ENCODE measurements at regions not wholly inside any gene's neighbourhood (a gene's known extent, or its start where the extent isn't known, plus 50 kb on each side); places are given as distances from the start of the nearest gene placed in this dataset.
"Not testable (repeated sequence)": the region's sequence is repeated elsewhere in the genome, so short reads cannot be mapped to it uniquely, and the experiment has no call there.

GRCh38 chrY:19465809-19466208 is 278.7 kb downstream of the KDM5D start:
- peaks cover 7% of the 10 kb centered on the region for H3K4me1 Mint-ChIP-seq
- ATAC-seq, result no peak
- no peak overlapping the region for H3K4me3 Mint-ChIP-seq
- no peaks in the 10 kb centered on the region for H3K36me3 Mint-ChIP-seq
- H3K27ac Mint-ChIP-seq, result no peak overlapping the region
- no peaks in the 10 kb centered on the region for H3K9me3 Mint-ChIP-seq
- no peaks in the 10 kb centered on the region for H3K27me3 Mint-ChIP-seq

GRCh38 chrY:19456855-19457448 is 287.6 kb downstream of the KDM5D start:
- peaks cover 4% of the 10 kb centered on the region for H3K9me3 Mint-ChIP-seq
- no peak for ATAC-seq
- H3K27ac Mint-ChIP-seq, result no peak overlapping the region
- H3K4me1 Mint-ChIP-seq, result no peaks in the 10 kb centered on the region
- no peak overlapping the region for H3K4me3 Mint-ChIP-seq
- H3K36me3 Mint-ChIP-seq, result peaks cover 4% of the 10 kb centered on the region
- no peaks in the 10 kb centered on the region for H3K27me3 Mint-ChIP-seq

GRCh38 chrY:19433059-19433458 is 311.5 kb downstream of the KDM5D start:
- H3K4me1 Mint-ChIP-seq, result peaks cover 8% of the 10 kb centered on the region
- H3K4me3 Mint-ChIP-seq, result no peak overlapping the region
- ATAC-seq, result no peak
- peak overlapping the region; percentile 26 for H3K27ac Mint-ChIP-seq
- no peaks in the 10 kb centered on the region for H3K36me3 Mint-ChIP-seq
- no peaks in the 10 kb centered on the region for H3K9me3 Mint-ChIP-seq
- peaks cover 29% of the 10 kb centered on the region for H3K27me3 Mint-ChIP-seq

GRCh38 chrY:19427736-19428518 is 316.6 kb downstream of the KDM5D start:
- no peak for ATAC-seq
- Mint-ChIP-seq H3K27ac (no peak overlapping the region), H3K27me3 (peaks cover 39% of the 10 kb centered on the region), H3K36me3 (no peaks in the 10 kb centered on the region), H3K4me3 (no peak overlapping the region), H3K9me3 (no peaks in the 10 kb centered on the region), H3K4me1 (peaks cover under 1% of the 10 kb centered on the region)

GRCh38 chrY:19427191-19427590 is 317.3 kb downstream of the KDM5D start:
- not testable (repeated sequence) for H3K4me3 Mint-ChIP-seq, H3K27ac Mint-ChIP-seq, H3K36me3 Mint-ChIP-seq, ATAC-seq, H3K4me1 Mint-ChIP-seq, H3K9me3 Mint-ChIP-seq
- peaks cover 44% of the 10 kb centered on the region for H3K27me3 Mint-ChIP-seq

GRCh38 chrY:19410980-19411766 is 333.4 kb downstream of the KDM5D start:
- Mint-ChIP-seq H3K9me3 (no peaks in the 10 kb centered on the region), H3K4me3 (no peak overlapping the region), H3K27ac (no peak overlapping the region), H3K27me3 (no peaks in the 10 kb centered on the region), H3K36me3 (no peaks in the 10 kb centered on the region), H3K4me1 (no peaks in the 10 kb centered on the region)
- ATAC-seq, result no peak

- no peaks in the 10 kb centered on the region for H3K4me1 Mint-ChIP-seq
- no peak overlapping the region for H3K4me3 Mint-ChIP-seq
- H3K36me3 Mint-ChIP-seq, result no peaks in the 10 kb centered on the region
- H3K27me3 Mint-ChIP-seq, result no peaks in the 10 kb centered on the region
- ATAC-seq, result no peak
- no peak overlapping the region for H3K27ac Mint-ChIP-seq
- no peaks in the 10 kb centered on the region for H3K9me3 Mint-ChIP-seq
Observed at GRCh38 chrY:19406246-19406645, 338.3 kb downstream of the KDM5D start.

- no peak overlapping the region for H3K27ac Mint-ChIP-seq
- no peaks in the 10 kb centered on the region for H3K4me1 Mint-ChIP-seq
- H3K27me3 Mint-ChIP-seq, result no peaks in the 10 kb centered on the region
- H3K9me3 Mint-ChIP-seq, result no peaks in the 10 kb centered on the region
- H3K4me3 Mint-ChIP-seq, result no peak overlapping the region
- ATAC-seq, result no peak
- H3K36me3 Mint-ChIP-seq, result no peaks in the 10 kb centered on the region
Observed at GRCh38 chrY:19405598-19405997, 338.9 kb downstream of the KDM5D start.

- Mint-ChIP-seq H3K4me1 (peaks cover 5% of the 10 kb centered on the region), H3K27ac (no peak overlapping the region), H3K36me3 (no peaks in the 10 kb centered on the region), H3K4me3 (no peak overlapping the region), H3K27me3 (no peaks in the 10 kb centered on the region), H3K9me3 (no peaks in the 10 kb centered on the region)
- ATAC-seq, result no peak
Observed at GRCh38 chrY:19392876-19393275, 351.6 kb downstream of the KDM5D start.

- H3K9me3 Mint-ChIP-seq, result no peaks in the 10 kb centered on the region
- peaks cover 5% of the 10 kb centered on the region for H3K4me1 Mint-ChIP-seq
- H3K4me3 Mint-ChIP-seq, result no peak overlapping the region
- no peak for ATAC-seq
- H3K27ac Mint-ChIP-seq, result no peak overlapping the region
- H3K27me3 Mint-ChIP-seq, result no peaks in the 10 kb centered on the region
- no peaks in the 10 kb centered on the region for H3K36me3 Mint-ChIP-seq
Observed at GRCh38 chrY:19391922-19392321, 352.6 kb downstream of the KDM5D start.

- Mint-ChIP-seq H3K9me3 (peaks cover 1% of the 10 kb centered on the region), H3K27ac (no peak overlapping the region), H3K4me1 (no peaks in the 10 kb centered on the region), H3K4me3 (no peak overlapping the region), H3K27me3 (no peaks in the 10 kb centered on the region), H3K36me3 (no peaks in the 10 kb centered on the region)
- no peak for ATAC-seq
Observed at GRCh38 chrY:19365321-19365720, 379.2 kb downstream of the KDM5D start.

GRCh38 chrY:19357249-19357648 is 387.3 kb downstream of the KDM5D start:
- H3K4me3 Mint-ChIP-seq, result no peak overlapping the region
- H3K4me1 Mint-ChIP-seq, result no peaks in the 10 kb centered on the region
- no peaks in the 10 kb centered on the region for H3K9me3 Mint-ChIP-seq
- H3K27ac Mint-ChIP-seq, result no peak overlapping the region
- no peaks in the 10 kb centered on the region for H3K36me3 Mint-ChIP-seq
- no peaks in the 10 kb centered on the region for H3K27me3 Mint-ChIP-seq
- ATAC-seq, result no peak

- Mint-ChIP-seq H3K4me3 (no peak overlapping the region), H3K27me3 (no peaks in the 10 kb centered on the region), H3K9me3 (no peaks in the 10 kb centered on the region), H3K4me1 (no peaks in the 10 kb centered on the region), H3K27ac (no peak overlapping the region), H3K36me3 (no peaks in the 10 kb centered on the region)
- ATAC-seq, result no peak
Observed at GRCh38 chrY:19356735-19357134, 387.8 kb downstream of the KDM5D start.

GRCh38 chrY:19354857-19355173 is 389.7 kb downstream of the KDM5D start:
- Mint-ChIP-seq H3K27me3 (no peaks in the 10 kb centered on the region), H3K4me1 (no peaks in the 10 kb centered on the region), H3K9me3 (no peaks in the 10 kb centered on the region), H3K4me3 (no peak overlapping the region), H3K36me3 (no peaks in the 10 kb centered on the region), H3K27ac (no peak overlapping the region)
- no peak for ATAC-seq

GRCh38 chrY:19354061-19354856 is 390.3 kb downstream of the KDM5D start:
- Mint-ChIP-seq H3K36me3 (no peaks in the 10 kb centered on the region), H3K9me3 (no peaks in the 10 kb centered on the region), H3K27ac (no peak overlapping the region), H3K27me3 (no peaks in the 10 kb centered on the region), H3K4me3 (no peak overlapping the region), H3K4me1 (no peaks in the 10 kb centered on the region)
- ATAC-seq, result no peak
